ENCODE measurements at regions not wholly inside any gene's neighbourhood (a gene's known extent, or its start where the extent isn't known, plus 50 kb on each side); places are given as distances from the start of the nearest gene placed in this dataset.

- no peak for DNase-seq
These were observed 65.8 kb downstream of the SALL1 start for GRCh38 chr16:51085271-51085670.

- DNase-seq: no peak
These were observed 66.8 kb downstream of the SALL1 start for GRCh38 chr16:51084074-51084928.

GRCh38 chr16:51072591-51072990 is 78.5 kb downstream of the SALL1 start:
- DNase-seq: no peak

- DNase-seq: no peak
These were observed 79.7 kb downstream of the SALL1 start for GRCh38 chr16:51071326-51071725.

GRCh38 chr16:51067352-51067751 is 83.7 kb downstream of the SALL1 start:
- DNase-seq: no peak

- DNase-seq: no peak
These were observed 89.0 kb downstream of the SALL1 start for GRCh38 chr16:51062039-51062438.

- no peak for DNase-seq
These were observed 89.7 kb downstream of the SALL1 start for GRCh38 chr16:51061328-51061727.

GRCh38 chr16:51057969-51058337 is 93.1 kb downstream of the SALL1 start:
- DNase-seq: no peak

- DNase-seq: no peak
These were observed 93.8 kb downstream of the SALL1 start for GRCh38 chr16:51057102-51057793.

- DNase-seq: no peak
These were observed 94.7 kb downstream of the SALL1 start for GRCh38 chr16:51056331-51056730.

- no peak for DNase-seq
These were observed 95.6 kb downstream of the SALL1 start for GRCh38 chr16:51055434-51055833.

GRCh38 chr16:51053775-51054174 is 97.3 kb downstream of the SALL1 start:
- no peak for DNase-seq

GRCh38 chr16:51051671-51052070 is 99.4 kb downstream of the SALL1 start:
- DNase-seq: no peak

GRCh38 chr16:51050377-51050706 is 100.7 kb downstream of the SALL1 start:
- DNase-seq: no peak

GRCh38 chr16:51049678-51050376 is 101.2 kb downstream of the SALL1 start:
- no peak for DNase-seq

- DNase-seq: no peak
These were observed 101.8 kb downstream of the SALL1 start for GRCh38 chr16:51049276-51049675.

- DNase-seq: no peak
These were observed 102.5 kb downstream of the SALL1 start for GRCh38 chr16:51048544-51048943.

- no peak for DNase-seq
These were observed 105.3 kb downstream of the SALL1 start for GRCh38 chr16:51045794-51046193.

GRCh38 chr16:51045186-51045585 is 105.9 kb downstream of the SALL1 start:
- no peak for DNase-seq

GRCh38 chr16:51041546-51041945 is 109.5 kb downstream of the SALL1 start:
- no peak for DNase-seq

GRCh38 chr16:51040637-51041036 is 110.4 kb downstream of the SALL1 start:
- DNase-seq: no peak

- DNase-seq: no peak
These were observed 111.3 kb downstream of the SALL1 start for GRCh38 chr16:51039638-51040331.

- DNase-seq: no peak
These were observed 115.4 kb downstream of the SALL1 start for GRCh38 chr16:51035711-51036110.

All from NCI-H524 treated with DMSO at 0.1 percent for 48 hours (cell line).